Coronary artery (tissue), 2 donors: ENCODE measurements at regions not wholly inside any gene's neighbourhood (a gene's known extent, or its start where the extent isn't known, plus 50 kb on each side); places are given as distances from the start of the nearest gene placed in this dataset.
"Not testable (repeated sequence)": the region's sequence is repeated elsewhere in the genome, so short reads cannot be mapped to it uniquely, and the experiment has no call there.

ENCODE experiments used
- DNase-seq: peaks from one replicate; pipeline ENCODE4 v3.0.0-alpha.2; 2017; ENCODE audit warnings: low spot score
- H3K27ac ChIP-seq, 2 donors: fragments of 200-600 bp; sonication (generic); one replicate each; pipeline ENCODE4 v1.5.1; 2016 to 2019
- H3K4me3 ChIP-seq: fragments of 200-600 bp; sonication (generic); 2 replicates; pipeline ENCODE4 v1.5.1; 2016; ENCODE audit warnings: mild to moderate bottlenecking, moderate library complexity
- CTCF ChIP-seq: fragments of 200-600 bp; sonication (generic); IDR thresholded peaks from one replicate; pipeline ENCODE4 v1.5.1; 2019; ENCODE audit warnings: antibody characterized with exemption

- no peak for TF ChIP-seq CTCF
- no peak for DNase-seq
- Histone ChIP-seq H3K27ac (no peak overlapping the region), H3K4me3 (no peak overlapping the region)
Observed at GRCh38 chr2:207432453-207432852, 97.3 kb upstream of the CREB1 start.

- no peak overlapping the region for H3K4me3 ChIP-seq
- no peak overlapping the region for H3K27ac ChIP-seq
- no peak for TF ChIP-seq CTCF
- no peak for DNase-seq
Observed at GRCh38 chr2:207434306-207434705, 95.5 kb upstream of the CREB1 start.

GRCh38 chr2:207434899-207435465 lies 94.8 kb upstream of the CREB1 start:
- H3K4me3 ChIP-seq = no peak overlapping the region
- no peak overlapping the region for H3K27ac ChIP-seq
- no peak for TF ChIP-seq CTCF
- DNase-seq = no peak

GRCh38 chr2:207437136-207437523 lies 92.6 kb upstream of the CREB1 start:
- Histone ChIP-seq H3K27ac (no peak overlapping the region), H3K4me3 (no peak overlapping the region)
- no peak for DNase-seq
- TF ChIP-seq CTCF = no peak

GRCh38 chr2:207437524-207438143 lies 92.1 kb upstream of the CREB1 start:
- DNase-seq = no peak
- H3K27ac ChIP-seq = no peak overlapping the region

GRCh38 chr2:207438414-207439126 lies 91.2 kb upstream of the CREB1 start:
- Histone ChIP-seq H3K27ac (no peak overlapping the region), H3K4me3 (no peak overlapping the region)
- no peak for DNase-seq
- TF ChIP-seq CTCF = no peak

More at GRCh38 chr2:207437524-207438143, 92.1 kb upstream of the CREB1 start:
- TF ChIP-seq CTCF = no peak
- H3K4me3 ChIP-seq = no peak overlapping the region

- not testable (repeated sequence) for H3K4me3 ChIP-seq, DNase-seq, H3K27ac ChIP-seq
Observed at GRCh38 chr2:207439881-207440280, 89.9 kb upstream of the CREB1 start.
